ENCODE measurements at regions not wholly inside any gene's neighbourhood (a gene's known extent, or its start where the extent isn't known, plus 50 kb on each side); places are given as distances from the start of the nearest gene placed in this dataset.
"Not testable (repeated sequence)": the region's sequence is repeated elsewhere in the genome, so short reads cannot be mapped to it uniquely, and the experiment has no call there.

GRCh38 chr18:14342170-14342569 lies 201.2 kb downstream of the POTEC start:
- not testable (repeated sequence) for H3K27ac ChIP-seq (ENCODE audit: low read depth, low read length); H3K4me3 Mint-ChIP-seq; H3K36me3 Mint-ChIP-seq (ENCODE audit: low read depth); H3K9ac ChIP-seq (ENCODE audit: extremely low read depth, low read length, poor library complexity, severe bottlenecking); DNase-seq; H3K9me3 ChIP-seq (ENCODE audit: control insufficient read depth, low read length); H3K36me3 ChIP-seq (ENCODE audit: control insufficient read depth, insufficient read depth, low read length); H3K4me1 ChIP-seq (ENCODE audit: control insufficient read depth, insufficient read depth, low read length); H3K27me3 Mint-ChIP-seq (ENCODE audit: insufficient read depth); H3K4me1 Mint-ChIP-seq; H3K4me3 ChIP-seq (ENCODE audit: low read length); H3K27me3 ChIP-seq (ENCODE audit: control insufficient read depth, insufficient read depth, low read length, poor library complexity, severe bottlenecking); H3K27ac Mint-ChIP-seq
- 50% methylated on average over 1 of the region's 3 CpGs; no CpG with 5 or more reads in 1 of the 2 experiments for WGBS, 2 experiments (ENCODE audit: insufficient coverage in 1 of 2, insufficient read length in 1 of 2)
- peaks cover 66% of the 10 kb centered on the region for H3K9me3 Mint-ChIP-seq

GRCh38 chr18:14336017-14336416 lies 203.8 kb upstream of the ZNF519 start:
- not testable (repeated sequence) for H3K36me3 Mint-ChIP-seq (ENCODE audit: low read depth); H3K9ac ChIP-seq (ENCODE audit: extremely low read depth, low read length, poor library complexity, severe bottlenecking); H3K4me1 Mint-ChIP-seq; H3K9me3 ChIP-seq (ENCODE audit: control insufficient read depth, low read length); H3K36me3 ChIP-seq (ENCODE audit: control insufficient read depth, insufficient read depth, low read length); DNase-seq; H3K4me3 Mint-ChIP-seq; H3K27me3 ChIP-seq (ENCODE audit: control insufficient read depth, insufficient read depth, low read length, poor library complexity, severe bottlenecking); H3K4me1 ChIP-seq (ENCODE audit: control insufficient read depth, insufficient read depth, low read length); H3K27ac Mint-ChIP-seq; H3K27ac ChIP-seq (ENCODE audit: low read depth, low read length); H3K4me3 ChIP-seq (ENCODE audit: low read length); H3K27me3 Mint-ChIP-seq (ENCODE audit: insufficient read depth)
- WGBS, 2 experiments (ENCODE audit: insufficient coverage in 1 of 2, insufficient read length in 1 of 2), result 65 to 77% methylated on average over 4 to 6 of the region's 6 CpGs
- H3K9me3 Mint-ChIP-seq, result peaks cover 77% of the 10 kb centered on the region

- H3K27me3 ChIP-seq (ENCODE audit: control insufficient read depth, insufficient read depth, low read length, poor library complexity, severe bottlenecking); H3K9me3 ChIP-seq (ENCODE audit: control insufficient read depth, low read length); H3K4me1 Mint-ChIP-seq; H3K4me1 ChIP-seq (ENCODE audit: control insufficient read depth, insufficient read depth, low read length); H3K4me3 Mint-ChIP-seq; H3K27ac ChIP-seq (ENCODE audit: low read depth, low read length); DNase-seq; H3K36me3 Mint-ChIP-seq (ENCODE audit: low read depth); H3K9ac ChIP-seq (ENCODE audit: extremely low read depth, low read length, poor library complexity, severe bottlenecking); H3K4me3 ChIP-seq (ENCODE audit: low read length); H3K27ac Mint-ChIP-seq; H3K27me3 Mint-ChIP-seq (ENCODE audit: insufficient read depth); H3K36me3 ChIP-seq (ENCODE audit: control insufficient read depth, insufficient read depth, low read length): not testable (repeated sequence)
- 58% methylated on average over 3 of the region's 4 CpGs; no CpG with 5 or more reads in 1 of the 2 experiments for WGBS, 2 experiments (ENCODE audit: insufficient coverage in 1 of 2, insufficient read length in 1 of 2)
- peaks cover 83% of the 10 kb centered on the region for H3K9me3 Mint-ChIP-seq
Measured at GRCh38 chr18:14321217-14321616, 189.0 kb upstream of the ZNF519 start.

GRCh38 chr18:14301255-14301654 lies 169.0 kb upstream of the ZNF519 start:
- H3K27ac ChIP-seq (ENCODE audit: low read depth, low read length); H3K27me3 ChIP-seq (ENCODE audit: control insufficient read depth, insufficient read depth, low read length, poor library complexity, severe bottlenecking); H3K9me3 ChIP-seq (ENCODE audit: control insufficient read depth, low read length); H3K4me1 Mint-ChIP-seq; H3K27me3 Mint-ChIP-seq (ENCODE audit: insufficient read depth); DNase-seq; H3K36me3 ChIP-seq (ENCODE audit: control insufficient read depth, insufficient read depth, low read length); H3K4me3 Mint-ChIP-seq; H3K36me3 Mint-ChIP-seq (ENCODE audit: low read depth); H3K9ac ChIP-seq (ENCODE audit: extremely low read depth, low read length, poor library complexity, severe bottlenecking); H3K27ac Mint-ChIP-seq; H3K4me3 ChIP-seq (ENCODE audit: low read length); H3K4me1 ChIP-seq (ENCODE audit: control insufficient read depth, insufficient read depth, low read length): not testable (repeated sequence)
- 66 to 100% methylated on average over 2 to 5 of the region's 7 CpGs for WGBS, 2 experiments (ENCODE audit: insufficient coverage in 1 of 2, insufficient read length in 1 of 2)
- H3K9me3 Mint-ChIP-seq, result peaks cover 87% of the 10 kb centered on the region

GRCh38 chr18:14295081-14295480 lies 162.8 kb upstream of the ZNF519 start:
- not testable (repeated sequence) for H3K4me1 ChIP-seq (ENCODE audit: control insufficient read depth, insufficient read depth, low read length); H3K4me3 Mint-ChIP-seq; H3K36me3 ChIP-seq (ENCODE audit: control insufficient read depth, insufficient read depth, low read length); DNase-seq; H3K27me3 ChIP-seq (ENCODE audit: control insufficient read depth, insufficient read depth, low read length, poor library complexity, severe bottlenecking); H3K36me3 Mint-ChIP-seq (ENCODE audit: low read depth); H3K27ac Mint-ChIP-seq; H3K4me1 Mint-ChIP-seq; H3K27ac ChIP-seq (ENCODE audit: low read depth, low read length); H3K27me3 Mint-ChIP-seq (ENCODE audit: insufficient read depth); H3K4me3 ChIP-seq (ENCODE audit: low read length); H3K9ac ChIP-seq (ENCODE audit: extremely low read depth, low read length, poor library complexity, severe bottlenecking); H3K9me3 ChIP-seq (ENCODE audit: control insufficient read depth, low read length)
- 40 to 71% methylated on average over 1 to 3 of the region's 3 CpGs for WGBS, 2 experiments (ENCODE audit: insufficient coverage in 1 of 2, insufficient read length in 1 of 2)
- H3K9me3 Mint-ChIP-seq, result peaks cover 74% of the 10 kb centered on the region
